ENCODE measurements at regions not wholly inside any gene's neighbourhood (a gene's known extent, or its start where the extent isn't known, plus 50 kb on each side); places are given as distances from the start of the nearest gene placed in this dataset.

DNA sequence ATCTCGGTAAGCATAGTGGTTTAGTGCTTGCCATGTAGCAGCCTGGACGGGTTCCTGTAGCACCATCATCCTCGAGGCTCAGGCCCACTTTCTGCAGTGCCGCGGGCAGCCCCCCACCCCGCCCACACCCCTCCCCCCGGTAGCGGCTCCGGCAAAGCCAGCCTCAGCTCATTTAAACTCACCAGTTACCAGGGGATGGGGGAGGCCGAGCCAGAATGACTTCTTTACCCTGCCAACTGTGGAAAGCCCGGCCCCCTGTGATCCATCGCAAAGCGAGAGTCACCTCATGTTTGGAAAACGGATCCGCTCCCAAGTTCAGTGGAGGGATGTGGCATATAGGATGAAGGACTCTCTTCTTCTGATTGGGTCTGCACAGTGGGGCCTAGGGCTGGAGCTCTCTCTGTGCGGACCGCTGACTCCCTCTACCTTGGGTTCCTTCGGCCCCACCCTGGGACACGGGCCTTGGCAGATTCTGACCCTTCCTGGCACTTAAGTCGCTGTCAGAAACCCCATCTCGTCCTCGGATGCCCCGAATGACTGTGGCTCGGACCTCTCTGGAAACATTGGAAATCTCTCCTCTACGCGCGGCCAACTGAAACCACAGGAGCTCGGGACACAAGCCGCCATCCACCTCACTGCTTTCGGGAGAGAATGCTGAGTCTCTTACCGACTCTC lies 337.8 kb upstream of the DEFB115 start:
- Histone ChIP-seq H4K20me1 (ENCODE audit: insufficient read depth) (no peaks in the 10 kb centered on the region), H3K27me3 (replicated peaks; ENCODE audit: insufficient read depth) (no peaks in the 10 kb centered on the region), H3K27ac (no peak overlapping the region), H3F3A (ENCODE audit: insufficient read depth) (no peaks in the 10 kb centered on the region), H3K4me2 (ENCODE audit: unreplicated experiment) (no peak overlapping the region), H2AFZ (no peak overlapping the region), H3K79me2 (ENCODE audit: insufficient read depth) (no peaks in the 10 kb centered on the region), H3K36me3 (ENCODE audit: low read depth) (no peaks in the 10 kb centered on the region), H3K9ac (no peak overlapping the region), H3K4me3 (no peak overlapping the region), H3K4me1 (ENCODE audit: insufficient read depth) (no peaks in the 10 kb centered on the region), H3K9me3 (ENCODE audit: low read depth) (no peaks in the 10 kb centered on the region), H3K9me2 (ENCODE audit: insufficient read depth) (no peaks in the 10 kb centered on the region)
- in situ Hi-C loops (cut with MboI) = no loop called here
- TF ChIP-seq EZH2 (IDR thresholded peaks at IDR 0.05; ENCODE audit: insufficient read depth, poor library complexity, severe bottlenecking) (no peak), EZH2phosphoT487 (IDR thresholded peaks at IDR 0.05; ENCODE audit: insufficient read depth, low read depth) (no peak)
- DNase-seq = no peak
- 71 to 72% methylated on average over 20 to 31 of the region's 31 CpGs for WGBS, 2 experiments (ENCODE audit: low coverage in 1 of 2, low lambda C conversion rate in 2 of 2, missing lambda C conversion rate in 2 of 2)

DNA sequence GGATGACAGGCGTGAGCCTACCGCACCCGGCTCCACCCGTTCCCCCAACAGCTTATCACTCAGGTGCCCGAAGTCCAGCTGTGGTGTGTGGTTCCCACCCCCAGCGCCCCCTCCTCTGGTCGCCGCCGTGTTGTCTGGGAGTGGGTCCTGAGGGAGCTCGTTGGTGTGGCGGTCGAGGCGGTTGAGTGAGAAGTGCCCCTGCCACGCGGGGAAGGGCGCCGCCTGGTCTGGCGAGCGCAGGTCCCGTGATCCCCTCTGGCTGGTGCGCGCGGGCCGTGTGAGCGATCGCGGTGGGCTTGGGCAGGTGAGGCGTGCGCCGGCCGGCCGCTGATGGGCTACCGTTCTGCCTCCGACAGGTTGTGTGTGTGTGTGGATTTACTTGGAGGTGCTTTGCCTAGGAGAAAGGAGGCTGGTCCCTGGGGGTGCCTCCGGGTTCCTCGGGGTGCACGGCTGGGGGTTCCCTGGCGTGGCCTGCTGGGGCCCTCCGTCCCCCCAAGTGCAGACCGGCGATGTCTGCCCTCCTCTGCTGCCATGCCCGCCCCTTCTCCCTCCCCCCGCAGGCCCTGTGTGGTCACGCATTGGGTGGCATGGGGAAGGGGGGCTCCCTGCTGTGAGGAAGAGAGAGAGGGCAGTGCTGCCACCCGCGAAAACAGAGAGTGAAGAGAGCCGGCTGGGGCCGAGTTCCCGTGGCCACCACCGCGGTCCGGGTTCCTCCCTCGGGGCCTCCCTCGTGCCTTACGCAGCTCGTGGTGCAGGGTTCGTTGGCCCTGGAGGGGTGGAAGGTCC lies 336.0 kb upstream of the DEFB115 start:
- no peaks in the 10 kb centered on the region for H3K9me2 ChIP-seq (ENCODE audit: insufficient read depth)
- no peak overlapping the region for H2AFZ ChIP-seq
- no peak overlapping the region for H3K9ac ChIP-seq
- in situ Hi-C loops (cut with MboI) = no loop called here
- no peak overlapping the region for H3K4me3 ChIP-seq
- no peaks in the 10 kb centered on the region for H3K36me3 ChIP-seq (ENCODE audit: low read depth)
- TF ChIP-seq EZH2 (IDR thresholded peaks at IDR 0.05; ENCODE audit: insufficient read depth, poor library complexity, severe bottlenecking) = no peak
- TF ChIP-seq EZH2phosphoT487 (IDR thresholded peaks at IDR 0.05; ENCODE audit: insufficient read depth, low read depth) = no peak
- WGBS, 2 experiments (ENCODE audit: low coverage in 1 of 2, low lambda C conversion rate in 2 of 2, missing lambda C conversion rate in 2 of 2) = 76 to 77% methylated on average over 26 to 57 of the region's 57 CpGs
- H4K20me1 ChIP-seq (ENCODE audit: insufficient read depth) = no peaks in the 10 kb centered on the region
- no peak for DNase-seq
- no peaks in the 10 kb centered on the region for H3K27me3 ChIP-seq (replicated peaks; ENCODE audit: insufficient read depth)
- no peaks in the 10 kb centered on the region for H3K4me1 ChIP-seq (ENCODE audit: insufficient read depth)
- no peaks in the 10 kb centered on the region for H3K9me3 ChIP-seq (ENCODE audit: low read depth)
- H3K27ac ChIP-seq = no peak overlapping the region
- no peaks in the 10 kb centered on the region for H3F3A ChIP-seq (ENCODE audit: insufficient read depth)
- no peak overlapping the region for H3K4me2 ChIP-seq (ENCODE audit: unreplicated experiment)
- no peaks in the 10 kb centered on the region for H3K79me2 ChIP-seq (ENCODE audit: insufficient read depth)

DNA sequence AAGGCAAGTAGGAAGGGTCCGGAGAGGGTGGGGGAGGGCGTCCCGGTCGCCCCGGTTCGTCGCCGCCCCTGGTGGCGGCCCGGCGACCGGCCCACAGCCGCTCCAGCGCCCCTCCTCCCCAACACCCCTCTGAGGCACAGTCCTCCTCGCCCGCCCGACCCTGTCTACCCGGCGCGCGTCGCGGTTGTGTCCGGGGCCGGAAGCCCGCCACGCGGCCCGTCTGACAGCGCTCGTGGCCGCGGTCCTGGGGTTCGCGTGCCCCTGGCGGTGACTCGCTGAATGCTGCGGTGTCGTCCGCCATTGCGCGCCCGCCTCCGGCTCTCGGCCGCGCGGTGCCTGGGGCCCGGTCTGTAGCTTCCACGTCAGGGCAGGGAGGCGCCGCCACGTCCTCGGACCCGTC lies 335.3 kb upstream of the DEFB115 start:
- H3K79me2 ChIP-seq (ENCODE audit: insufficient read depth) = no peaks in the 10 kb centered on the region
- no peak overlapping the region for H3K9ac ChIP-seq
- no peak for TF ChIP-seq EZH2 (IDR thresholded peaks at IDR 0.05; ENCODE audit: insufficient read depth, poor library complexity, severe bottlenecking)
- TF ChIP-seq EZH2phosphoT487 (IDR thresholded peaks at IDR 0.05; ENCODE audit: insufficient read depth, low read depth) = no peak
- no peaks in the 10 kb centered on the region for H4K20me1 ChIP-seq (ENCODE audit: insufficient read depth)
- in situ Hi-C loops (cut with MboI) = no loop called here
- no peak overlapping the region for H3K4me2 ChIP-seq (ENCODE audit: unreplicated experiment)
- H3K4me1 ChIP-seq (ENCODE audit: insufficient read depth) = no peaks in the 10 kb centered on the region
- no peaks in the 10 kb centered on the region for H3K27me3 ChIP-seq (replicated peaks; ENCODE audit: insufficient read depth)
- H3K9me3 ChIP-seq (ENCODE audit: low read depth) = no peaks in the 10 kb centered on the region
- no peaks in the 10 kb centered on the region for H3K36me3 ChIP-seq (ENCODE audit: low read depth)
- DNase-seq = no peak
- 45 to 48% methylated on average over 33 to 55 of the region's 55 CpGs for WGBS, 2 experiments (ENCODE audit: low coverage in 1 of 2, low lambda C conversion rate in 2 of 2, missing lambda C conversion rate in 2 of 2)
- H3K9me2 ChIP-seq (ENCODE audit: insufficient read depth) = no peaks in the 10 kb centered on the region
- no peaks in the 10 kb centered on the region for H3F3A ChIP-seq (ENCODE audit: insufficient read depth)
- no peak overlapping the region for H3K4me3 ChIP-seq
- no peak overlapping the region for H2AFZ ChIP-seq
- H3K27ac ChIP-seq = no peak overlapping the region

DNA sequence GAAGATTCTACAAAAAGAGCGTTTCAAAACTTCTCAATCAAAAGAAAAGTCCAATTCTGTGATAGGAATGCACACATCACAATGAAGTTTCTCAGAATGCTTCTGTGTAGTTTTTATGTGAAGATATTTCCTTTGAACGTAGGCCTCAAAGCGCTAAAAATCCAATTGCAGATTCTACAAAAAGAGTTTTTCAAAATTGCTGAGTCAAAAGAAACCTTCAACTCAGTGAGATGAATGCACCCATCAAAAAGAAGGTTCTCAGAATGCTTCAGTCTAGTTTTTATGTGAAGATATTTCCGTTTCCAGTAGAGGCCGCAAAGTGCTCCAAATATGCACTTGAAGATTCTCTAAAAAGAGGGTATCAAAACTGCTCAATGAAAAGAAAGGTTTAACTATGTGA lies 319.7 kb upstream of the DEFB115 start:
- H3K4me1 ChIP-seq (ENCODE audit: insufficient read depth) = no peaks in the 10 kb centered on the region
- no peaks in the 10 kb centered on the region for H3K9me2 ChIP-seq (ENCODE audit: insufficient read depth)
- TF ChIP-seq EZH2 (IDR thresholded peaks at IDR 0.05; ENCODE audit: insufficient read depth, poor library complexity, severe bottlenecking) = no peak
- no peak for TF ChIP-seq EZH2phosphoT487 (IDR thresholded peaks at IDR 0.05; ENCODE audit: insufficient read depth, low read depth)
- no peak overlapping the region for H3K4me3 ChIP-seq
- H4K20me1 ChIP-seq (ENCODE audit: insufficient read depth) = no peaks in the 10 kb centered on the region
- no peaks in the 10 kb centered on the region for H3F3A ChIP-seq (ENCODE audit: insufficient read depth)
- no peak overlapping the region for H2AFZ ChIP-seq
- DNase-seq = no peak
- H3K27ac ChIP-seq = no peak overlapping the region
- 25 to 26% methylated on average over 5 of the region's 5 CpGs for WGBS, 2 experiments (ENCODE audit: low coverage in 1 of 2, low lambda C conversion rate in 2 of 2, missing lambda C conversion rate in 2 of 2)
- H3K9me3 ChIP-seq (ENCODE audit: low read depth) = no peaks in the 10 kb centered on the region
- H3K79me2 ChIP-seq (ENCODE audit: insufficient read depth) = no peaks in the 10 kb centered on the region
- H3K27me3 ChIP-seq (replicated peaks; ENCODE audit: insufficient read depth) = no peaks in the 10 kb centered on the region
- in situ Hi-C loops (cut with MboI) = no loop called here
- no peaks in the 10 kb centered on the region for H3K36me3 ChIP-seq (ENCODE audit: low read depth)
- no peak overlapping the region for H3K4me2 ChIP-seq (ENCODE audit: unreplicated experiment)
- no peak overlapping the region for H3K9ac ChIP-seq
